GM19397 (cell line): ENCODE measurements at regions not wholly inside any gene's neighbourhood (a gene's known extent, or its start where the extent isn't known, plus 50 kb on each side); places are given as distances from the start of the nearest gene placed in this dataset.
"Not testable (repeated sequence)": the region's sequence is repeated elsewhere in the genome, so short reads cannot be mapped to it uniquely, and the experiment has no call there.

Source experiments
- ATAC-seq: cut with Tn5 transposase; IDR thresholded peaks from one replicate; pipeline ENCODE4 v1.9.1; 2021; ENCODE audit warnings: mild to moderate bottlenecking, moderate library complexity; ENCODE audit not compliant: unreplicated experiment

GRCh38 chr2:16183345-16183744 lies 243.0 kb downstream of the MYCN start:
- ATAC-seq = no peak

GRCh38 chr2:16182841-16183240 lies 242.5 kb downstream of the MYCN start:
- ATAC-seq = no peak

- ATAC-seq = not testable (repeated sequence)
These were observed 242.0 kb downstream of the MYCN start for GRCh38 chr2:16182311-16182815.

GRCh38 chr2:16181741-16182090 lies 241.4 kb downstream of the MYCN start:
- ATAC-seq = no peak

- no peak for ATAC-seq
These were observed 240.9 kb downstream of the MYCN start for GRCh38 chr2:16181062-16181740.

- no peak for ATAC-seq
These were observed 240.3 kb downstream of the MYCN start for GRCh38 chr2:16180631-16181030.

GRCh38 chr2:16179701-16180416 lies 239.5 kb downstream of the MYCN start:
- ATAC-seq = no peak

GRCh38 chr2:16178551-16179130 lies 238.3 kb downstream of the MYCN start:
- no peak for ATAC-seq

GRCh38 chr2:16177671-16178180 lies 237.4 kb downstream of the MYCN start:
- no peak for ATAC-seq

GRCh38 chr2:16176971-16177480 lies 236.7 kb downstream of the MYCN start:
- ATAC-seq = no peak

- ATAC-seq = no peak
These were observed 235.0 kb downstream of the MYCN start for GRCh38 chr2:16175247-16175825.

- ATAC-seq = no peak
These were observed 234.3 kb downstream of the MYCN start for GRCh38 chr2:16174693-16175045.

- ATAC-seq = no peak
These were observed 233.7 kb downstream of the MYCN start for GRCh38 chr2:16173893-16174692.

GRCh38 chr2:16172324-16173175 lies 232.2 kb downstream of the MYCN start:
- ATAC-seq = no peak

GRCh38 chr2:16171425-16171920 lies 231.1 kb downstream of the MYCN start:
- no peak for ATAC-seq

GRCh38 chr2:16170675-16171424 lies 230.5 kb downstream of the MYCN start:
- no peak for ATAC-seq

GRCh38 chr2:16169381-16169960 lies 229.1 kb downstream of the MYCN start:
- ATAC-seq = no peak

- ATAC-seq = no peak
These were observed 228.3 kb downstream of the MYCN start for GRCh38 chr2:16168506-16169264.
